Liver (tissue), 2 donors: ENCODE measurements at regions not wholly inside any gene's neighbourhood (a gene's known extent, or its start where the extent isn't known, plus 50 kb on each side); places are given as distances from the start of the nearest gene placed in this dataset.

ENCODE experiments used
- REST ChIP-seq: IDR thresholded peaks from 2 replicates; pipeline ENCODE4 v1.6.1; 2016; ENCODE audit warnings: antibody characterized with exemption, mild to moderate bottlenecking
- YY1 ChIP-seq: IDR thresholded peaks from 2 replicates; pipeline ENCODE4 v1.6.1; 2016; ENCODE audit warnings: antibody characterized with exemption, mild to moderate bottlenecking
- TF ChIP-seq, protein P1 (sequence below): fragments of 150-350 bp; IDR thresholded peaks from 2 replicates; pipeline ENCODE4 v1.5.1; 2017; ENCODE audit warnings: improper control_type of control experiment, low read depth, low read length; ENCODE audit not compliant: missing input control
- donor health status: healthy.

- TF ChIP-seq REST (no peak), YY1 (no peak)
- TF ChIP-seq, protein P1, sequence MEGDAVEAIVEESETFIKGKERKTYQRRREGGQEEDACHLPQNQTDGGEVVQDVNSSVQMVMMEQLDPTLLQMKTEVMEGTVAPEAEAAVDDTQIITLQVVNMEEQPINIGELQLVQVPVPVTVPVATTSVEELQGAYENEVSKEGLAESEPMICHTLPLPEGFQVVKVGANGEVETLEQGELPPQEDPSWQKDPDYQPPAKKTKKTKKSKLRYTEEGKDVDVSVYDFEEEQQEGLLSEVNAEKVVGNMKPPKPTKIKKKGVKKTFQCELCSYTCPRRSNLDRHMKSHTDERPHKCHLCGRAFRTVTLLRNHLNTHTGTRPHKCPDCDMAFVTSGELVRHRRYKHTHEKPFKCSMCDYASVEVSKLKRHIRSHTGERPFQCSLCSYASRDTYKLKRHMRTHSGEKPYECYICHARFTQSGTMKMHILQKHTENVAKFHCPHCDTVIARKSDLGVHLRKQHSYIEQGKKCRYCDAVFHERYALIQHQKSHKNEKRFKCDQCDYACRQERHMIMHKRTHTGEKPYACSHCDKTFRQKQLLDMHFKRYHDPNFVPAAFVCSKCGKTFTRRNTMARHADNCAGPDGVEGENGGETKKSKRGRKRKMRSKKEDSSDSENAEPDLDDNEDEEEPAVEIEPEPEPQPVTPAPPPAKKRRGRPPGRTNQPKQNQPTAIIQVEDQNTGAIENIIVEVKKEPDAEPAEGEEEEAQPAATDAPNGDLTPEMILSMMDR, result no peak
Observed at GRCh38 chr4:101418466-101418865, 71.1 kb upstream of the PPP3CA start.
